ENCODE measurements at regions not wholly inside any gene's neighbourhood (a gene's known extent, or its start where the extent isn't known, plus 50 kb on each side); places are given as distances from the start of the nearest gene placed in this dataset.

GRCh38 chr1:90768826-90769225 is 51.7 kb upstream of the BARHL2 start:
- no peaks in the 10 kb centered on the region for H3K9me3 ChIP-seq (replicated peaks; ENCODE audit: control insufficient read depth, insufficient read depth, low read length)
- intact Hi-C loops (cut with micrococcal nuclease): no loop called here
- no peaks in the 10 kb centered on the region for H3K27me3 ChIP-seq (ENCODE audit: control insufficient read depth in 2 of 2, insufficient read depth in 2 of 2, low read length in 2 of 2)
- H3K9me1 ChIP-seq (replicated peaks; ENCODE audit: control insufficient read depth, extremely low read depth, insufficient read depth, low read length): no peaks in the 10 kb centered on the region
- no peak overlapping the region for H3K9ac ChIP-seq (replicated peaks; ENCODE audit: extremely low read depth, insufficient read depth, low read length)
- no peak overlapping the region for H3K4me2 ChIP-seq (ENCODE audit: insufficient read depth, low read length)
- CTCF ChIA-PET: no interaction called here
- no TSS peak for BruUV-seq (replicated peaks)
- H4K20me1 ChIP-seq (replicated peaks; ENCODE audit: control insufficient read depth, extremely low read depth, insufficient read depth, low read length): no peaks in the 10 kb centered on the region
- POLR2A ChIA-PET: no interaction called here
- no peaks in the 10 kb centered on the region for H3K79me2 ChIP-seq (ENCODE audit: control insufficient read depth, insufficient read depth, low read length)
- H3K36me3 ChIP-seq (ENCODE audit: control insufficient read depth in 2 of 2, extremely low read depth in 1 of 2, insufficient read depth in 2 of 2, low read length in 2 of 2): no peaks in the 10 kb centered on the region
- no peak overlapping the region for H2AFZ ChIP-seq (ENCODE audit: low read depth, low read length)
- H3K27ac ChIP-seq (ENCODE audit: insufficient read depth, low read depth, low read length): no peak overlapping the region
- H3K4me3 ChIP-seq (replicated peaks in 1 of 3; ENCODE audit: insufficient read depth in 1 of 3, low read depth in 1 of 3, low read length in 3 of 3): no peak overlapping the region
- dilution Hi-C loops (cut with MboI; ENCODE audit: extremely low pct_ligation_motif_present, low sequenced_read_pairs): no loop called here
- no peaks in the 10 kb centered on the region for H3K4me1 ChIP-seq (ENCODE audit: control insufficient read depth, extremely low read depth, insufficient read depth, low read length)
- DNase-seq (ENCODE audit: low read depth, low spot score): no peak
- TF ChIP-seq CTCF (IDR thresholded peaks at IDR 0.05; ENCODE audit: extremely low read depth in 1 of 2, insufficient read depth in 1 of 2, low read depth in 1 of 2, low read length in 2 of 2): no peak
- no peak for TF ChIP-seq EZH2 (IDR thresholded peaks at IDR 0.05; ENCODE audit: borderline replicate concordance, low read depth, low read length, severe bottlenecking)
- no peak for TF ChIP-seq FOS (IDR thresholded peaks at IDR 0.05; ENCODE audit: borderline replicate concordance, insufficient read depth, low read length)
- no peak for TF ChIP-seq GATA2 (IDR thresholded peaks at IDR 0.05; ENCODE audit: insufficient read depth, insufficient read length, low read depth, low read length)
- no peak for TF ChIP-seq JUN (IDR thresholded peaks at IDR 0.05; ENCODE audit: borderline replicate concordance, insufficient read depth, insufficient read length, low read depth)
- FAIRE-seq: no peak

GRCh38 chr1:90768098-90768497 is 51.0 kb upstream of the BARHL2 start:
- POLR2A ChIA-PET: no interaction called here
- BruUV-seq (replicated peaks): no TSS peak
- no peak for FAIRE-seq
- H3K4me1 ChIP-seq (ENCODE audit: control insufficient read depth, extremely low read depth, insufficient read depth, low read length): no peaks in the 10 kb centered on the region
- H4K20me1 ChIP-seq (replicated peaks; ENCODE audit: control insufficient read depth, extremely low read depth, insufficient read depth, low read length): no peaks in the 10 kb centered on the region
- no peak overlapping the region for H2AFZ ChIP-seq (ENCODE audit: low read depth, low read length)
- CTCF ChIA-PET: no interaction called here
- H3K36me3 ChIP-seq (ENCODE audit: control insufficient read depth in 2 of 2, extremely low read depth in 1 of 2, insufficient read depth in 2 of 2, low read length in 2 of 2): no peaks in the 10 kb centered on the region
- no peak for TF ChIP-seq POLR2A (IDR thresholded peaks at IDR 0.05; ENCODE audit: low read depth, low read length)
- TF ChIP-seq FOS (IDR thresholded peaks at IDR 0.05; ENCODE audit: borderline replicate concordance, insufficient read depth, low read length): no peak
- TF ChIP-seq EZH2 (IDR thresholded peaks at IDR 0.05; ENCODE audit: borderline replicate concordance, low read depth, low read length, severe bottlenecking): no peak
- no peak for TF ChIP-seq MAX (IDR thresholded peaks at IDR 0.05; ENCODE audit: insufficient read depth, insufficient read length)
- no peak for TF ChIP-seq JUN (IDR thresholded peaks at IDR 0.05; ENCODE audit: borderline replicate concordance, insufficient read depth, insufficient read length, low read depth)
- no peaks in the 10 kb centered on the region for H3K9me1 ChIP-seq (replicated peaks; ENCODE audit: control insufficient read depth, extremely low read depth, insufficient read depth, low read length)
- no peaks in the 10 kb centered on the region for H3K79me2 ChIP-seq (ENCODE audit: control insufficient read depth, insufficient read depth, low read length)
- H3K4me3 ChIP-seq (replicated peaks in 1 of 3; ENCODE audit: insufficient read depth in 1 of 3, low read depth in 1 of 3, low read length in 3 of 3): no peak overlapping the region
- dilution Hi-C loops (cut with MboI; ENCODE audit: extremely low pct_ligation_motif_present, low sequenced_read_pairs): no loop called here
- H3K4me2 ChIP-seq (ENCODE audit: insufficient read depth, low read length): no peak overlapping the region
- intact Hi-C loops (cut with micrococcal nuclease): no loop called here
- no peaks in the 10 kb centered on the region for H3K27me3 ChIP-seq (ENCODE audit: control insufficient read depth in 2 of 2, insufficient read depth in 2 of 2, low read length in 2 of 2)
- no peak overlapping the region for H3K9ac ChIP-seq (replicated peaks; ENCODE audit: extremely low read depth, insufficient read depth, low read length)
- DNase-seq (ENCODE audit: low read depth, low spot score): no peak
- no peaks in the 10 kb centered on the region for H3K9me3 ChIP-seq (replicated peaks; ENCODE audit: control insufficient read depth, insufficient read depth, low read length)
- H3K27ac ChIP-seq (ENCODE audit: insufficient read depth, low read depth, low read length): no peak overlapping the region
